GM23248 (cell line): ENCODE measurements at regions not wholly inside any gene's neighbourhood (a gene's known extent, or its start where the extent isn't known, plus 50 kb on each side); places are given as distances from the start of the nearest gene placed in this dataset.

ENCODE experiments used
- DNase-seq: peaks from one replicate; pipeline ENCODE4 v3.0.0-alpha.2; 2015
- H2AFZ ChIP-seq: fragments of 200-600 bp; sonication (generic); 2 replicates; pipeline ENCODE4 v1.6.1; 2016; ENCODE audit warnings: antibody characterized with exemption
- H3F3A ChIP-seq: fragments of 200-600 bp; sonication (generic); 2 replicates; pipeline ENCODE4 v1.6.1; 2016; ENCODE audit warnings: mild to moderate bottlenecking, antibody characterized with exemption, mixed run types; ENCODE audit not compliant: insufficient read depth
- H3K27ac ChIP-seq: fragments of 200-600 bp; sonication (generic); 2 replicates; pipeline ENCODE4 v1.5.1; 2016; ENCODE audit warnings: mild to moderate bottlenecking
- H3K27me3 ChIP-seq: fragments of 200-600 bp; sonication (generic); replicated peaks from 2 replicates; pipeline ENCODE4 v1.6.1; 2016; ENCODE audit warnings: mild to moderate bottlenecking; ENCODE audit not compliant: insufficient read depth
- H3K36me3 ChIP-seq: fragments of 200-600 bp; sonication (generic); 2 replicates; pipeline ENCODE4 v1.6.1; 2016; ENCODE audit warnings: low read depth, mild to moderate bottlenecking
- H3K4me1 ChIP-seq: fragments of 200-600 bp; sonication (generic); 2 replicates; pipeline ENCODE4 v1.6.1; 2016; ENCODE audit warnings: mild to moderate bottlenecking; ENCODE audit not compliant: insufficient read depth
- H3K4me2 ChIP-seq: fragments of 200-600 bp; sonication (generic); one replicate; pipeline ENCODE4 v1.6.1; 2016; ENCODE audit warnings: mild to moderate bottlenecking; ENCODE audit not compliant: unreplicated experiment
- H3K4me3 ChIP-seq: fragments of 200-600 bp; sonication (generic); 2 replicates; pipeline ENCODE4 v1.5.1; 2016; ENCODE audit warnings: mild to moderate bottlenecking
- H3K79me2 ChIP-seq: fragments of 200-600 bp; sonication (generic); 2 replicates; pipeline ENCODE4 v1.6.1; 2016; ENCODE audit warnings: mild to moderate bottlenecking; ENCODE audit not compliant: insufficient read depth
- H3K9ac ChIP-seq: fragments of 200-600 bp; sonication (generic); 2 replicates; pipeline ENCODE4 v1.6.1; 2016; ENCODE audit warnings: mild to moderate bottlenecking
- H3K9me2 ChIP-seq: fragments of 200-600 bp; sonication (generic); 2 replicates; pipeline ENCODE4 v1.6.1; 2016; ENCODE audit warnings: mixed run types, mild to moderate bottlenecking, moderate library complexity; ENCODE audit not compliant: insufficient read depth
- H3K9me3 ChIP-seq: fragments of 200-600 bp; sonication (generic); one replicate; pipeline ENCODE4 v1.6.1; 2017; ENCODE audit warnings: low read depth
- H4K20me1 ChIP-seq: fragments of 200-600 bp; sonication (generic); 2 replicates; pipeline ENCODE4 v1.6.0; 2016; ENCODE audit not compliant: insufficient read depth
- EZH2 ChIP-seq: fragments of 200-600 bp; sonication (generic); IDR thresholded peaks from 2 replicates; pipeline ENCODE4 v1.6.1; 2018; ENCODE audit warnings: antibody characterized with exemption, mild to moderate bottlenecking; ENCODE audit not compliant: insufficient read depth, poor library complexity, severe bottlenecking
- EZH2phosphoT487 ChIP-seq: fragments of 200-600 bp; sonication (generic); IDR thresholded peaks from 2 replicates; pipeline ENCODE4 v1.6.1; 2018; ENCODE audit warnings: antibody characterized with exemption, moderate library complexity, mild to moderate bottlenecking, low read depth; ENCODE audit not compliant: insufficient read depth
- WGBS, 2 experiments: methylation state at CpG; one replicate each; pipeline ENCODE4 v1.1.6; 2015 to 2017; ENCODE audit warnings: low lambda C conversion rate in 2 of 2, low coverage in 1 of 2; ENCODE audit errors: missing lambda C conversion rate in 2 of 2; 5-methylcytosine and 5-hydroxymethylcytosine counted together
- in situ Hi-C: fragments of 300-500 bp; cut with MboI; formaldehyde crosslinking; loops from 2 replicates; pipeline ENCODE4 v1.15.0; 2020

DNA sequence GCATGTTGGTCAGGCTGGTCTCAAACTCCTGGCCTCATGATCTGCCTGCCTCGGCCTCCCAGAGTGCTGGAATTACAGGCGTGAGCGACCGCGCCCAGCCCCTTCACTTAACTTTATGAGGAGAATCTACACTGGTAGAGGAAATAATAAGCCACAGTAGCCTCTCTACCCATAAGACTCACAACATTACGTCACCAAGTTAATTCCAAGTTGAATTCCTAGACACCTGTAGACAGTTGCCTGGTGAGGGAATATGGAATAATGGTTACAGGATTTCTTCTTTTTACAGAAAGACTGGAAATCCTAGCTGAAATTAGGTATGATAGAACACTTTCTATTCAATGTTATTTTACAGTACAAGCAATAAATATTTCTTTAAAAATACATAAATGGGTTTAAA is 854.5 kb upstream of the EYS start:
- Histone ChIP-seq H3K4me2 (no peak overlapping the region), H3K4me3 (no peak overlapping the region), H3F3A (no peaks in the 10 kb centered on the region), H3K9me2 (no peaks in the 10 kb centered on the region), H3K4me1 (no peaks in the 10 kb centered on the region), H3K36me3 (no peaks in the 10 kb centered on the region), H3K79me2 (no peaks in the 10 kb centered on the region), H3K9ac (no peak overlapping the region), H2AFZ (no peak overlapping the region), H3K27ac (no peak overlapping the region), H3K27me3 (no peaks in the 10 kb centered on the region), H3K9me3 (peaks cover 1% of the 10 kb centered on the region), H4K20me1 (no peaks in the 10 kb centered on the region)
- 60 to 65% methylated on average over 6 of the region's 6 CpGs for WGBS, 2 experiments
- DNase-seq, result no peak
- in situ Hi-C loops, result no loop called here
- TF ChIP-seq EZH2 (no peak), EZH2phosphoT487 (no peak)

DNA sequence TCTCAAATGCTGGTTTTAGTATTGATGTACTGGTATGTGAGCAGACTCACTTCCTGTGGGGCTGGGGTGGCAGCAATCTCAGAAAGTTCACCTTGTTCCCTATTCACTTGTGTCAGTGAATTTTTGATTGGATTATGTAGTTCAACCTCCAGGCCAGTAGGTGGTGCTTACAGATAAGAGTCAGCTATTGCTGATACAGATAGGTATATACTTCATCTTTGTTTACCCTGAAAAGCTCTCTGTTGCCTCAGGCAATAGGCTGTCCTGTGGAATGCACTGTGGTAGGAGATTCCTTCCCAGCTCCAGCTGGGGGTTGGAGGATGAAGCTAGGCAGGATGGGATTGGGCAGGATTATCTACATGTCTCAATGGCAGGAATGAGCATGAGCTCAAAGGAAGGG is 851.2 kb upstream of the EYS start:
- Histone ChIP-seq H3K9me2 (no peaks in the 10 kb centered on the region), H4K20me1 (no peaks in the 10 kb centered on the region), H3K4me2 (no peak overlapping the region), H3K27me3 (no peaks in the 10 kb centered on the region), H3K36me3 (no peaks in the 10 kb centered on the region), H3K9ac (no peak overlapping the region), H3K27ac (no peak overlapping the region), H3K79me2 (no peaks in the 10 kb centered on the region), H2AFZ (no peak overlapping the region), H3K4me1 (no peaks in the 10 kb centered on the region), H3K9me3 (peaks cover 3% of the 10 kb centered on the region), H3F3A (no peaks in the 10 kb centered on the region), H3K4me3 (no peak overlapping the region)
- no peak for TF ChIP-seq EZH2phosphoT487
- TF ChIP-seq EZH2, result no peak
- DNase-seq, result no peak
- in situ Hi-C loops, result no loop called here

DNA sequence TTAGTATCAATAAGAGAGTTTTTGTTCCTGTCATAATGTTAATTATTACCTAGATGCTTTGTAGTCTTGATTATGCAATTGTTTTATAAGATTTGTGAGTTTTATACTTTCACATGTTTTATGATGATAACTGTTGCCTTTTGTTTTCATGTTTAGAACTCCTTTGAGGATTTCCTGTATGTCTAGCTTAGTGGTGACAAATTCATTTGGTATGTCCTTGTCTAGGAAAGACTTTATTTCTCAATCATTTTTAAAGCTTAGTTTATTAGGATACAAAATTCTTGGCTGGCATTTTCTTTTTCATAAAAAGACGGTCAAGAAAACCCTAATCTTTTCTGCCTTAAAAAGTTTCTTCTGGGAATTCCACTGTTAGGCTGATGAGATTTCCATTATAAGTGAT is 849.9 kb upstream of the EYS start:
- no peaks in the 10 kb centered on the region for H3F3A ChIP-seq
- H3K4me3 ChIP-seq, result no peak overlapping the region
- H3K79me2 ChIP-seq, result no peaks in the 10 kb centered on the region
- no peak overlapping the region for H3K9ac ChIP-seq
- no peaks in the 10 kb centered on the region for H3K36me3 ChIP-seq
- no peaks in the 10 kb centered on the region for H3K9me2 ChIP-seq
- H3K4me2 ChIP-seq, result no peak overlapping the region
- H2AFZ ChIP-seq, result no peak overlapping the region
- no peaks in the 10 kb centered on the region for H3K4me1 ChIP-seq
- H3K9me3 ChIP-seq, result peaks cover 3% of the 10 kb centered on the region
- H4K20me1 ChIP-seq, result no peaks in the 10 kb centered on the region
- no peak overlapping the region for H3K27ac ChIP-seq
- in situ Hi-C loops, result no loop called here
- WGBS, 2 experiments, result 17 to 42% methylated on average over 1 of the region's 1 CpG
- no peak for DNase-seq
- H3K27me3 ChIP-seq, result no peaks in the 10 kb centered on the region
- TF ChIP-seq EZH2 (no peak), EZH2phosphoT487 (no peak)

DNA sequence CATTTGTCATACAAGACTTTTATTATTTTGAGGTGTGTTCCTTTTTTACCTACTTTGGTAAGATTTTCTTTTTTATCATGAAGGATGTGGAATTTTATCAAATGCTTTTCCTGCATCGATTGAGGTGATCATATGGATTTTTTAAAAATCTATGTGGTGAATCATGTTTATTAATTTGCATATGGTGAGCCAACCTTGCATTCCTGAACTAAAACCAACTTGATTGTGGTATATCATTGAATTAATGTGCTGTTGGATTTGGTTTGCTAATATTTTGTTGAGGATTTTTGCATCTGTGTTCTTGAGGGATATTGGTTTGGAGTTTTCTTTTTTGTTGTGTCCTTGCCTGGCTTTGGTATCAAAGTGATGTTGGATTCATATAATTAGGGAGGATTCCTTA is 848.1 kb upstream of the EYS start:
- in situ Hi-C loops, result no loop called here
- no peak overlapping the region for H3K4me2 ChIP-seq

DNA sequence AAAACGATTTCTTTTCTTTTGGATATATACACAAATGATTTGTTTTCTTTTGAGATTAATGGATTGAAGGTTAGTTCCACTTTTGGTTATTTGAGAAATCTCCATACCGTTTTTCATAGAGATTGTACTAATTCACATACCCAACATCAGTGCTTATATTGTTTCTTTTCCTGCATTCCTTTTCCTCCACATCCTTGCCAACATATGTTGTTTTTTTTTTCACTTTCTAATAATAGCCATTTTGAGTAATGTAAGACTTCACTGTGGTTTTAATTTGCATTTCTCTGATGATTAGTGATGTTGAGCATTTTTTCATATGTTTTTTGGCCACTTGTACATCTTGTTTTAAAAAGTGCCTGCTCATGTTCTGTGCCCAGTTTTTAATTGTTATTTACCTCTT is 846.4 kb upstream of the EYS start:
- Histone ChIP-seq H2AFZ (no peak overlapping the region), H3K4me3 (no peak overlapping the region), H3K79me2 (no peaks in the 10 kb centered on the region), H3K4me2 (no peak overlapping the region), H4K20me1 (no peaks in the 10 kb centered on the region), H3K36me3 (no peaks in the 10 kb centered on the region), H3K4me1 (no peaks in the 10 kb centered on the region), H3F3A (no peaks in the 10 kb centered on the region), H3K27ac (no peak overlapping the region), H3K9ac (no peak overlapping the region), H3K9me3 (peaks cover 3% of the 10 kb centered on the region), H3K9me2 (no peaks in the 10 kb centered on the region), H3K27me3 (no peaks in the 10 kb centered on the region)
- 2 to 14% methylated on average over 2 of the region's 2 CpGs for WGBS, 2 experiments
- no peak for DNase-seq
- in situ Hi-C loops, result no loop called here
- TF ChIP-seq EZH2phosphoT487 (no peak), EZH2 (no peak)

More for the DNA sequence above, 848.1 kb upstream of the EYS start:
- H3K4me3 ChIP-seq, result no peak overlapping the region
- H3K79me2 ChIP-seq, result no peaks in the 10 kb centered on the region
- H3K4me1 ChIP-seq, result no peaks in the 10 kb centered on the region
- H3K27me3 ChIP-seq, result no peaks in the 10 kb centered on the region
- WGBS, 2 experiments, result 13 to 14% methylated on average over 1 of the region's 1 CpG
- no peak overlapping the region for H3K27ac ChIP-seq
- no peaks in the 10 kb centered on the region for H3K36me3 ChIP-seq
- TF ChIP-seq EZH2 (no peak), EZH2phosphoT487 (no peak)
- H2AFZ ChIP-seq, result no peak overlapping the region
- no peaks in the 10 kb centered on the region for H4K20me1 ChIP-seq
- no peak overlapping the region for H3K9ac ChIP-seq
- no peaks in the 10 kb centered on the region for H3K9me2 ChIP-seq
- peaks cover 3% of the 10 kb centered on the region for H3K9me3 ChIP-seq
- no peak for DNase-seq
- no peaks in the 10 kb centered on the region for H3F3A ChIP-seq
